ENCODE measurements at regions not wholly inside any gene's neighbourhood (a gene's known extent, or its start where the extent isn't known, plus 50 kb on each side); places are given as distances from the start of the nearest gene placed in this dataset.

- TF ChIP-seq CTCF (IDR thresholded peaks at IDR 0.05; ENCODE audit: low read depth, low read length), result no peak
These were observed 207.9 kb upstream of the GADL1 start for GRCh38 chr3:31102196-31102879.

GRCh38 chr3:31103181-31103580 lies 208.7 kb upstream of the GADL1 start:
- no peak overlapping the region for H3K4me3 ChIP-seq (ENCODE audit: low read depth, low read length)
- no peak for TF ChIP-seq CTCF (IDR thresholded peaks at IDR 0.05; ENCODE audit: low read depth, low read length)

More at GRCh38 chr3:31102196-31102879, 207.9 kb upstream of the GADL1 start:
- no peak overlapping the region for H3K4me3 ChIP-seq (ENCODE audit: low read depth, low read length)

- TF ChIP-seq CTCF (IDR thresholded peaks at IDR 0.05; ENCODE audit: low read depth, low read length), result no peak
- H3K4me3 ChIP-seq (ENCODE audit: low read depth, low read length), result no peak overlapping the region
These were observed 209.2 kb upstream of the GADL1 start for GRCh38 chr3:31103623-31104180.

GRCh38 chr3:31105011-31105410 lies 210.6 kb upstream of the GADL1 start:
- TF ChIP-seq CTCF (IDR thresholded peaks at IDR 0.05; ENCODE audit: low read depth, low read length), result no peak
- H3K4me3 ChIP-seq (ENCODE audit: low read depth, low read length), result no peak overlapping the region

GRCh38 chr3:31105438-31106077 lies 211.1 kb upstream of the GADL1 start:
- H3K4me3 ChIP-seq (ENCODE audit: low read depth, low read length), result no peak overlapping the region
- TF ChIP-seq CTCF (IDR thresholded peaks at IDR 0.05; ENCODE audit: low read depth, low read length), result no peak

- no peak overlapping the region for H3K4me3 ChIP-seq (ENCODE audit: low read depth, low read length)
- TF ChIP-seq CTCF (IDR thresholded peaks at IDR 0.05; ENCODE audit: low read depth, low read length), result no peak
These were observed 211.7 kb upstream of the GADL1 start for GRCh38 chr3:31106204-31106603.

- H3K4me3 ChIP-seq (ENCODE audit: low read depth, low read length), result no peak overlapping the region
- no peak for TF ChIP-seq CTCF (IDR thresholded peaks at IDR 0.05; ENCODE audit: low read depth, low read length)
These were observed 212.5 kb upstream of the GADL1 start for GRCh38 chr3:31106912-31107311.

Measured in WI38 (cell line).